HEK293T (cell line): ENCODE measurements at regions not wholly inside any gene's neighbourhood (a gene's known extent, or its start where the extent isn't known, plus 50 kb on each side); places are given as distances from the start of the nearest gene placed in this dataset.

Experiments
- BHLHE40 ChIP-seq: fragments of 450-650 bp; IDR thresholded peaks from 2 replicates; pipeline ENCODE4 v1.6.1; 2016; ENCODE audit warnings: mild to moderate bottlenecking, moderate library complexity, borderline replicate concordance
- CTBP1 ChIP-seq: fragments of 450-650 bp; IDR thresholded peaks from 2 replicates; pipeline ENCODE4 v1.6.1; 2016; ENCODE audit warnings: borderline replicate concordance
- FOXM1 ChIP-seq: fragments of 450-650 bp; IDR thresholded peaks from 2 replicates; pipeline ENCODE4 v1.6.1; 2017; ENCODE audit warnings: mild to moderate bottlenecking, borderline replicate concordance
- L3MBTL2 ChIP-seq: fragments of 450-650 bp; conservative IDR thresholded peaks from 2 replicates; pipeline ENCODE4 v1.6.1; 2016; ENCODE audit warnings: mild to moderate bottlenecking
- SUZ12 ChIP-seq: fragments of 450-650 bp; IDR thresholded peaks from 2 replicates; pipeline ENCODE4 v1.6.1; 2016; ENCODE audit warnings: mild to moderate bottlenecking
- ZNF384 ChIP-seq: fragments of 450-650 bp; IDR thresholded peaks from 2 replicates; pipeline ENCODE4 v1.6.1; 2016
- TF ChIP-seq, protein P1 (sequence below): fragments of 450-650 bp; IDR thresholded peaks from 2 replicates; pipeline ENCODE4 v1.6.1; 2016

DNA sequence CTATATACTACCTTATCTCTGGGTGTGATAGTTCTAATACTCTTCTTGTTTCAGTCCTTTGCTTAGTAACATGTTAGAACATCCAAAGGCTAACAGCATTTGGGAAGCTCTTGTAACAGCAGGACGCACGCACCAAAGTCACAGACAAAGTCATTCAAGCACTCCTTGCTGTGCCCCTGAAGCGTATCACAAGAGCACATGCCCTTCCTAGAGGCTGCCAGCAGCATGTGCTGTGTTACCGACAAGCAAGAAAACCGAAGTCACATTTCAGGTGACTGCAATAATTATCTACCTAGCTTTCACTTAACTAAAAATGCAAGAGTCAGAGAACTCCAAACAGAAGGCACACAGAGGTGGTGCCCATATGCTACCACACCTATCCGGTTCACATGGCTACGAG lies 194.1 kb downstream of the KLF12 start:
- TF ChIP-seq FOXM1 (no peak), L3MBTL2 (no peak; the same call in 1 of the 2 replicates), SUZ12 (no peak), BHLHE40 (no peak), CTBP1 (no peak), ZNF384 (no peak)
- TF ChIP-seq, protein P1, sequence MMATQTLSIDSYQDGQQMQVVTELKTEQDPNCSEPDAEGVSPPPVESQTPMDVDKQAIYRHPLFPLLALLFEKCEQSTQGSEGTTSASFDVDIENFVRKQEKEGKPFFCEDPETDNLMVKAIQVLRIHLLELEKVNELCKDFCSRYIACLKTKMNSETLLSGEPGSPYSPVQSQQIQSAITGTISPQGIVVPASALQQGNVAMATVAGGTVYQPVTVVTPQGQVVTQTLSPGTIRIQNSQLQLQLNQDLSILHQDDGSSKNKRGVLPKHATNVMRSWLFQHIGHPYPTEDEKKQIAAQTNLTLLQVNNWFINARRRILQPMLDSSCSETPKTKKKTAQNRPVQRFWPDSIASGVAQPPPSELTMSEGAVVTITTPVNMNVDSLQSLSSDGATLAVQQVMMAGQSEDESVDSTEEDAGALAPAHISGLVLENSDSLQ = no peak
